PFSK-1 (cell line): ENCODE measurements at regions not wholly inside any gene's neighbourhood (a gene's known extent, or its start where the extent isn't known, plus 50 kb on each side); places are given as distances from the start of the nearest gene placed in this dataset.

Experiments
- FOXP2 ChIP-seq: optimal IDR thresholded peaks from 2 replicates; pipeline ENCODE3; 2011; ENCODE audit warnings: borderline replicate concordance, control low read depth, inconsistent platforms; ENCODE audit not compliant: insufficient read depth; ENCODE audit errors: extremely low read length, extremely low read depth
- POLR2AphosphoS5 ChIP-seq: IDR thresholded peaks from 2 replicates; pipeline ENCODE4 v1.6.1; 2012; ENCODE audit warnings: low read depth, mild to moderate bottlenecking, control low read depth, low read length, moderate library complexity
- SIN3A ChIP-seq: IDR thresholded peaks from 2 replicates; pipeline ENCODE4 v1.6.1; 2012; ENCODE audit warnings: mild to moderate bottlenecking, low read length, moderate library complexity, borderline replicate concordance; ENCODE audit not compliant: insufficient read depth
- TAF1 ChIP-seq: IDR thresholded peaks from 2 replicates; pipeline ENCODE4 v1.6.1; 2012; ENCODE audit warnings: low read length, control low read depth, borderline replicate concordance; ENCODE audit not compliant: insufficient read depth
- TF ChIP-seq, protein P1 (sequence below), 2 experiments: IDR thresholded peaks; 2 replicates each; pipeline versions ENCODE4 v1.6.1 to v1.8.0; 2011 to 2012; ENCODE audit warnings: low read depth in 2 of 2, low read length in 2 of 2, control low read depth in 1 of 2, inconsistent platforms in 1 of 2, mild to moderate bottlenecking in 1 of 2, moderate library complexity in 1 of 2; ENCODE audit not compliant: insufficient read depth in 1 of 2

- TF ChIP-seq FOXP2 (no peak), POLR2AphosphoS5 (no peak), SIN3A (no peak), TAF1 (no peak)
- TF ChIP-seq, protein P1, sequence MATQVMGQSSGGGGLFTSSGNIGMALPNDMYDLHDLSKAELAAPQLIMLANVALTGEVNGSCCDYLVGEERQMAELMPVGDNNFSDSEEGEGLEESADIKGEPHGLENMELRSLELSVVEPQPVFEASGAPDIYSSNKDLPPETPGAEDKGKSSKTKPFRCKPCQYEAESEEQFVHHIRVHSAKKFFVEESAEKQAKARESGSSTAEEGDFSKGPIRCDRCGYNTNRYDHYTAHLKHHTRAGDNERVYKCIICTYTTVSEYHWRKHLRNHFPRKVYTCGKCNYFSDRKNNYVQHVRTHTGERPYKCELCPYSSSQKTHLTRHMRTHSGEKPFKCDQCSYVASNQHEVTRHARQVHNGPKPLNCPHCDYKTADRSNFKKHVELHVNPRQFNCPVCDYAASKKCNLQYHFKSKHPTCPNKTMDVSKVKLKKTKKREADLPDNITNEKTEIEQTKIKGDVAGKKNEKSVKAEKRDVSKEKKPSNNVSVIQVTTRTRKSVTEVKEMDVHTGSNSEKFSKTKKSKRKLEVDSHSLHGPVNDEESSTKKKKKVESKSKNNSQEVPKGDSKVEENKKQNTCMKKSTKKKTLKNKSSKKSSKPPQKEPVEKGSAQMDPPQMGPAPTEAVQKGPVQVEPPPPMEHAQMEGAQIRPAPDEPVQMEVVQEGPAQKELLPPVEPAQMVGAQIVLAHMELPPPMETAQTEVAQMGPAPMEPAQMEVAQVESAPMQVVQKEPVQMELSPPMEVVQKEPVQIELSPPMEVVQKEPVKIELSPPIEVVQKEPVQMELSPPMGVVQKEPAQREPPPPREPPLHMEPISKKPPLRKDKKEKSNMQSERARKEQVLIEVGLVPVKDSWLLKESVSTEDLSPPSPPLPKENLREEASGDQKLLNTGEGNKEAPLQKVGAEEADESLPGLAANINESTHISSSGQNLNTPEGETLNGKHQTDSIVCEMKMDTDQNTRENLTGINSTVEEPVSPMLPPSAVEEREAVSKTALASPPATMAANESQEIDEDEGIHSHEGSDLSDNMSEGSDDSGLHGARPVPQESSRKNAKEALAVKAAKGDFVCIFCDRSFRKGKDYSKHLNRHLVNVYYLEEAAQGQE (IDR thresholded peaks at IDR 0.05; ENCODE audit: insufficient read depth in 1 of 2, low read depth in 2 of 2, low read length in 2 of 2) = no peak
These were observed 130.2 kb downstream of the IFI44 start for GRCh38 chr1:78779831-78780230.

- TF ChIP-seq POLR2AphosphoS5 (no peak), SIN3A (no peak), FOXP2 (no peak), TAF1 (no peak)
- TF ChIP-seq, protein P1 (IDR thresholded peaks at IDR 0.05; ENCODE audit: insufficient read depth in 1 of 2, low read depth in 2 of 2, low read length in 2 of 2) = no peak
These were observed 137.9 kb downstream of the IFI44 start for GRCh38 chr1:78787544-78787943.

GRCh38 chr1:78790174-78790573 lies 140.5 kb downstream of the IFI44 start:
- TF ChIP-seq TAF1 (no peak), POLR2AphosphoS5 (no peak), SIN3A (no peak), FOXP2 (no peak)
- TF ChIP-seq, protein P1 (IDR thresholded peaks at IDR 0.05; ENCODE audit: insufficient read depth in 1 of 2, low read depth in 2 of 2, low read length in 2 of 2) = no peak

GRCh38 chr1:78792756-78793155 lies 143.1 kb downstream of the IFI44 start:
- TF ChIP-seq TAF1 (no peak), FOXP2 (no peak), SIN3A (no peak), POLR2AphosphoS5 (no peak)
- TF ChIP-seq, protein P1 (IDR thresholded peaks at IDR 0.05; ENCODE audit: insufficient read depth in 1 of 2, low read depth in 2 of 2, low read length in 2 of 2) = no peak
